ENCODE measurements at regions not wholly inside any gene's neighbourhood (a gene's known extent, or its start where the extent isn't known, plus 50 kb on each side); places are given as distances from the start of the nearest gene placed in this dataset.
"Not testable (repeated sequence)": the region's sequence is repeated elsewhere in the genome, so short reads cannot be mapped to it uniquely, and the experiment has no call there.

- intact Hi-C loops (cut with DNase I; ENCODE audit: low total_unique reads), result no loop called here
- in situ Hi-C loops (cut with MboI; ENCODE audit: low sequenced_read_pairs in 4 of 4), result no loop called here
- TF ChIP-seq CTCF (IDR thresholded peaks at IDR 0.05 in 4 of 5, conservative IDR thresholded peaks at IDR 0.05 in 1 of 5) (no peak), POLR2A (IDR thresholded peaks at IDR 0.05) (no peak)
Measured at GRCh38 chr12:71321130-71321529, 118.5 kb upstream of the LGR5 start.

GRCh38 chr12:71315328-71315985 lies 124.1 kb upstream of the LGR5 start:
- H3K4me1 ChIP-seq, result no peaks in the 10 kb centered on the region
- H3K27me3 ChIP-seq, result no peaks in the 10 kb centered on the region
- peaks cover 0 to under 1% (median 0%) of the 10 kb centered on the region in 3 donors for H3K9me3 ChIP-seq
- in situ Hi-C loops (cut with MboI; ENCODE audit: low sequenced_read_pairs in 4 of 4), result no loop called here
- DNase-seq (no peak), ATAC-seq (peak; percentile 16 to 27)
- intact Hi-C loops (cut with DNase I; ENCODE audit: low total_unique reads), result no loop called here
- H3K27ac ChIP-seq, result peak overlapping the region in 1 of 4 donors; percentile 29
- no peak overlapping the region for H3K4me3 ChIP-seq
- TF ChIP-seq POLR2A (IDR thresholded peaks at IDR 0.05) (no peak), CTCF (IDR thresholded peaks at IDR 0.05 in 4 of 5, conservative IDR thresholded peaks at IDR 0.05 in 1 of 5) (no peak)
- no peaks in the 10 kb centered on the region for H3K36me3 ChIP-seq

More at GRCh38 chr12:71321130-71321529, 118.5 kb upstream of the LGR5 start:
- Histone ChIP-seq H3K9me3 (peaks cover 0 to 19% (median 0%) of the 10 kb centered on the region in 3 donors), H3K27me3 (no peaks in the 10 kb centered on the region), H3K27ac (no peak overlapping the region), H3K36me3 (no peaks in the 10 kb centered on the region), H3K4me1 (no peaks in the 10 kb centered on the region), H3K4me3 (no peak overlapping the region)
- DNase-seq (no peak), ATAC-seq (no peak)

- Histone ChIP-seq H3K27me3 (no peaks in the 10 kb centered on the region), H3K9me3 (no peaks in the 10 kb centered on the region), H3K36me3 (no peaks in the 10 kb centered on the region), H3K4me3 (no peak overlapping the region), H3K4me1 (no peaks in the 10 kb centered on the region), H3K27ac (no peak overlapping the region)
- TF ChIP-seq POLR2A (IDR thresholded peaks at IDR 0.05) (no peak), CTCF (IDR thresholded peaks at IDR 0.05 in 4 of 5, conservative IDR thresholded peaks at IDR 0.05 in 1 of 5) (no peak)
- ATAC-seq (no peak), DNase-seq (no peak)
- in situ Hi-C loops (cut with MboI; ENCODE audit: low sequenced_read_pairs in 4 of 4), result no loop called here
- intact Hi-C loops (cut with DNase I; ENCODE audit: low total_unique reads), result no loop called here
Measured at GRCh38 chr12:71312768-71313403, 126.7 kb upstream of the LGR5 start.

- ATAC-seq; H3K27me3 ChIP-seq; H3K36me3 ChIP-seq; H3K27ac ChIP-seq; H3K9me3 ChIP-seq; intact Hi-C loops (cut with DNase I; ENCODE audit: low total_unique reads); H3K4me1 ChIP-seq; H3K4me3 ChIP-seq; in situ Hi-C loops (cut with MboI; ENCODE audit: low sequenced_read_pairs in 4 of 4); DNase-seq: not testable (repeated sequence)
Measured at GRCh38 chr12:71311611-71312010, 128.0 kb upstream of the LGR5 start.

- no peak overlapping the region for H3K27ac ChIP-seq
- no peak overlapping the region for H3K4me3 ChIP-seq
- in situ Hi-C loops (cut with MboI; ENCODE audit: low sequenced_read_pairs in 4 of 4) (no loop called here), intact Hi-C loops (cut with DNase I; ENCODE audit: low total_unique reads) (no loop called here)
- TF ChIP-seq CTCF (IDR thresholded peaks at IDR 0.05 in 4 of 5, conservative IDR thresholded peaks at IDR 0.05 in 1 of 5) (no peak), POLR2A (IDR thresholded peaks at IDR 0.05) (no peak)
- no peaks in the 10 kb centered on the region for H3K36me3 ChIP-seq
- H3K27me3 ChIP-seq, result no peaks in the 10 kb centered on the region
- H3K9me3 ChIP-seq, result no peaks in the 10 kb centered on the region
- H3K4me1 ChIP-seq, result no peaks in the 10 kb centered on the region
- ATAC-seq (no peak), DNase-seq (no peak)
Measured at GRCh38 chr12:71306808-71307207, 132.8 kb upstream of the LGR5 start.

All from gastrocnemius medialis (tissue), 4 donors.